ENCODE measurements at regions not wholly inside any gene's neighbourhood (a gene's known extent, or its start where the extent isn't known, plus 50 kb on each side); places are given as distances from the start of the nearest gene placed in this dataset.

DNA sequence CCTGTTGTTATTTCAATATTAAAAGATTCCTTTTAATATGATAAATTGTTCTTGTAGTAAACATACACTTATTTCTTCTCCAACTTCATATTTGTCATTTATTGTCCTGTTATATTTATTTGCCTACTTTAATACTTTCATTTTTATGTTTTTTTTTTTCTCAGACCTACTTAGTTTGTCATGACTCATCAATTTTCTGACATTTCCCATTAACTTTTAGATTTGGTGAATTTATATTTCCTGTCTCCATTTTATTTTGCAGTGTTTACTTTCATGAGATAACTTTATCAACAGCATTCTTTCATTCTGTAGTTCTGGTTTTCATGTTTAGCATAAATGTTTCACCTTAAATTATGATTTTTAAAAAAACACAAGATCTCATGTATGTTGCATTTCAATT lies 788.7 kb downstream of the EFNA5 start:
- TF ChIP-seq, protein P1, sequence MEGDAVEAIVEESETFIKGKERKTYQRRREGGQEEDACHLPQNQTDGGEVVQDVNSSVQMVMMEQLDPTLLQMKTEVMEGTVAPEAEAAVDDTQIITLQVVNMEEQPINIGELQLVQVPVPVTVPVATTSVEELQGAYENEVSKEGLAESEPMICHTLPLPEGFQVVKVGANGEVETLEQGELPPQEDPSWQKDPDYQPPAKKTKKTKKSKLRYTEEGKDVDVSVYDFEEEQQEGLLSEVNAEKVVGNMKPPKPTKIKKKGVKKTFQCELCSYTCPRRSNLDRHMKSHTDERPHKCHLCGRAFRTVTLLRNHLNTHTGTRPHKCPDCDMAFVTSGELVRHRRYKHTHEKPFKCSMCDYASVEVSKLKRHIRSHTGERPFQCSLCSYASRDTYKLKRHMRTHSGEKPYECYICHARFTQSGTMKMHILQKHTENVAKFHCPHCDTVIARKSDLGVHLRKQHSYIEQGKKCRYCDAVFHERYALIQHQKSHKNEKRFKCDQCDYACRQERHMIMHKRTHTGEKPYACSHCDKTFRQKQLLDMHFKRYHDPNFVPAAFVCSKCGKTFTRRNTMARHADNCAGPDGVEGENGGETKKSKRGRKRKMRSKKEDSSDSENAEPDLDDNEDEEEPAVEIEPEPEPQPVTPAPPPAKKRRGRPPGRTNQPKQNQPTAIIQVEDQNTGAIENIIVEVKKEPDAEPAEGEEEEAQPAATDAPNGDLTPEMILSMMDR (IDR thresholded peaks at IDR 0.05; ENCODE audit: low read depth, low read length), result no peak
- TF ChIP-seq EZH2phosphoT487 (IDR thresholded peaks at IDR 0.05; ENCODE audit: low read depth), result no peak
